ENCODE measurements at regions not wholly inside any gene's neighbourhood (a gene's known extent, or its start where the extent isn't known, plus 50 kb on each side); places are given as distances from the start of the nearest gene placed in this dataset.

- TF ChIP-seq SUZ12 (IDR thresholded peaks at IDR 0.05; ENCODE audit: low read length), result no peak
- TF ChIP-seq JUN (IDR thresholded peaks at IDR 0.05; ENCODE audit: low read depth, low read length), result no peak
- no peak for TF ChIP-seq EGR1 (IDR thresholded peaks at IDR 0.05; ENCODE audit: borderline replicate concordance, low read depth, low read length)
- TF ChIP-seq ASH2L (IDR thresholded peaks at IDR 0.05; ENCODE audit: low read length), result no peak
- no peak for TF ChIP-seq ATF2 (IDR thresholded peaks at IDR 0.05; ENCODE audit: low read length)
- no peak for TF ChIP-seq RFX5 (IDR thresholded peaks at IDR 0.05; ENCODE audit: borderline replicate concordance, low read depth, low read length)
- no peak for TF ChIP-seq CHD7 (IDR thresholded peaks at IDR 0.05; ENCODE audit: insufficient replicate concordance, low read length)
- no peak for TF ChIP-seq HDAC2 (IDR thresholded peaks at IDR 0.05; ENCODE audit: borderline replicate concordance in 1 of 2, low read depth in 2 of 2, low read length in 2 of 2)
These were observed 270.8 kb downstream of the OPA1 start (continued) for GRCh38 chr3:193863657-193864357.

All from H1 (cell line).